ENCODE measurements at regions not wholly inside any gene's neighbourhood (a gene's known extent, or its start where the extent isn't known, plus 50 kb on each side); places are given as distances from the start of the nearest gene placed in this dataset.

- Histone ChIP-seq H3K4me1 (ENCODE audit: control insufficient read depth in 1 of 2, insufficient read depth in 2 of 2, low read length in 2 of 2) (no peaks in the 10 kb centered on the region), H3K9me2 (ENCODE audit: insufficient read depth) (no peaks in the 10 kb centered on the region), H4K20me1 (ENCODE audit: insufficient read depth) (no peaks in the 10 kb centered on the region), H3K36me3 (ENCODE audit: control insufficient read depth in 1 of 2, insufficient read depth in 2 of 2, low read length in 2 of 2) (no peaks in the 10 kb centered on the region), H3K9me3 (ENCODE audit: control insufficient read depth in 1 of 2, insufficient read depth in 1 of 2, low read depth in 1 of 2, low read length in 2 of 2) (no peaks in the 10 kb centered on the region), H2AFZ (ENCODE audit: low read depth, low read length, poor library complexity, severe bottlenecking) (no peak overlapping the region), H3K79me2 (ENCODE audit: insufficient read depth, low read length) (no peaks in the 10 kb centered on the region), H3K4me2 (ENCODE audit: low read length) (no peak overlapping the region), H3K4me3 (replicated peaks in 1 of 2; ENCODE audit: low read depth in 1 of 2, low read length in 2 of 2) (no peak overlapping the region), H3K9ac (ENCODE audit: low read length) (no peak overlapping the region), H3K27ac (ENCODE audit: low read depth, low read length) (no peak overlapping the region), H3K27me3 (ENCODE audit: insufficient read depth, low read length) (no peaks in the 10 kb centered on the region)
- DNase-seq (ENCODE audit: low read depth, low spot score) (no peak), ATAC-seq (no peak)
- ChIA-PET CTCF (no interaction called here), POLR2A (no interaction called here), RAD21 (ENCODE audit: low non-redundant PET in 1 of 2, low total read pairs in 2 of 2, uncharacterized antibody in 2 of 2, unreplicated experiment in 2 of 2) (no interaction called here)
- TF ChIP-seq EZH2 (IDR thresholded peaks at IDR 0.05), result no peak
- no peak for TF ChIP-seq JUND (IDR thresholded peaks at IDR 0.05)
- TF ChIP-seq ZBTB33 (IDR thresholded peaks at IDR 0.05; ENCODE audit: extremely low read depth, insufficient replicate concordance, low read length), result no peak
- TF ChIP-seq ZNF274 (IDR thresholded peaks at IDR 0.05; ENCODE audit: low read depth, low read length), result no peak
- no peak for TF ChIP-seq POLR2A (IDR thresholded peaks at IDR 0.05; ENCODE audit: borderline replicate concordance, extremely low read depth, insufficient read depth, insufficient read length)
- no peak for TF ChIP-seq FOSL1 (IDR thresholded peaks at IDR 0.05; ENCODE audit: low read depth)
- no peak for TF ChIP-seq POLR2AphosphoS5 (IDR thresholded peaks at IDR 0.05; ENCODE audit: low read depth, low read length)
- intact Hi-C loops (cut with micrococcal nuclease), result no loop called here
- BruUV-seq (replicated peaks), result no TSS peak
These were observed 78.9 kb downstream of the IL21 start for GRCh38 chr4:122541996-122542395.

- Histone ChIP-seq H3K9ac (ENCODE audit: low read length) (no peak overlapping the region), H4K20me1 (ENCODE audit: insufficient read depth) (no peaks in the 10 kb centered on the region), H3K4me3 (replicated peaks in 1 of 2; ENCODE audit: low read depth in 1 of 2, low read length in 2 of 2) (no peak overlapping the region), H3K79me2 (ENCODE audit: insufficient read depth, low read length) (no peaks in the 10 kb centered on the region), H3K9me3 (ENCODE audit: control insufficient read depth in 1 of 2, insufficient read depth in 1 of 2, low read depth in 1 of 2, low read length in 2 of 2) (no peaks in the 10 kb centered on the region), H3K27me3 (ENCODE audit: insufficient read depth, low read length) (no peaks in the 10 kb centered on the region), H3K9me2 (ENCODE audit: insufficient read depth) (no peaks in the 10 kb centered on the region), H3K36me3 (ENCODE audit: control insufficient read depth in 1 of 2, insufficient read depth in 2 of 2, low read length in 2 of 2) (no peaks in the 10 kb centered on the region), H3K4me1 (ENCODE audit: control insufficient read depth in 1 of 2, insufficient read depth in 2 of 2, low read length in 2 of 2) (no peaks in the 10 kb centered on the region), H3K4me2 (ENCODE audit: low read length) (no peak overlapping the region), H3K27ac (ENCODE audit: low read depth, low read length) (no peak overlapping the region), H2AFZ (ENCODE audit: low read depth, low read length, poor library complexity, severe bottlenecking) (no peak overlapping the region)
- intact Hi-C loops (cut with micrococcal nuclease), result no loop called here
- no peak for DNase-seq (ENCODE audit: low read depth, low spot score)
- POLR2A ChIA-PET, result no interaction called here
- RAD21 ChIA-PET (ENCODE audit: low non-redundant PET in 1 of 2, low total read pairs in 2 of 2, uncharacterized antibody in 2 of 2, unreplicated experiment in 2 of 2), result no interaction called here
- CTCF ChIA-PET, result no interaction called here
- TF ChIP-seq RAD21 (IDR thresholded peaks at IDR 0.05; ENCODE audit: low read depth) (no peak), JUND (IDR thresholded peaks at IDR 0.05) (no peak), CTCF (IDR thresholded peaks at IDR 0.05 in 2 of 3, conservative IDR thresholded peaks at IDR 0.05 in 1 of 3; ENCODE audit: borderline replicate concordance in 1 of 3, insufficient read depth in 1 of 3, low read depth in 2 of 3, low read length in 2 of 3) (no peak), ELF1 (IDR thresholded peaks at IDR 0.05; ENCODE audit: borderline replicate concordance, low read depth) (no peak), ZFX (IDR thresholded peaks at IDR 0.05) (no peak), MAX (IDR thresholded peaks at IDR 0.05) (no peak), POLR2A (IDR thresholded peaks at IDR 0.05; ENCODE audit: borderline replicate concordance, extremely low read depth, insufficient read depth, insufficient read length) (no peak), TCF7L2 (IDR thresholded peaks at IDR 0.05; ENCODE audit: borderline replicate concordance, extremely low read depth, insufficient read depth, insufficient read length) (no peak), YY1 (IDR thresholded peaks at IDR 0.05; ENCODE audit: extremely low read depth, insufficient replicate concordance, low read depth, low read length) (no peak), SP1 (IDR thresholded peaks at IDR 0.05; ENCODE audit: low read depth) (no peak), FOSL1 (IDR thresholded peaks at IDR 0.05; ENCODE audit: low read depth) (no peak), CBX3 (IDR thresholded peaks at IDR 0.05; ENCODE audit: low read depth) (no peak), POLR2AphosphoS5 (IDR thresholded peaks at IDR 0.05; ENCODE audit: low read depth, low read length) (no peak), SIN3A (IDR thresholded peaks at IDR 0.05; ENCODE audit: low read depth) (no peak)
- TF ChIP-seq, protein P1, sequence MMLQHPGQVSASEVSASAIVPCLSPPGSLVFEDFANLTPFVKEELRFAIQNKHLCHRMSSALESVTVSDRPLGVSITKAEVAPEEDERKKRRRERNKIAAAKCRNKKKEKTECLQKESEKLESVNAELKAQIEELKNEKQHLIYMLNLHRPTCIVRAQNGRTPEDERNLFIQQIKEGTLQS (IDR thresholded peaks at IDR 0.05), result no peak
- BruUV-seq (replicated peaks), result no TSS peak
- no peak for ATAC-seq
These were observed 80.0 kb downstream of the IL21 start for GRCh38 chr4:122540838-122541237.
